ENCODE measurements at regions not wholly inside any gene's neighbourhood (a gene's known extent, or its start where the extent isn't known, plus 50 kb on each side); places are given as distances from the start of the nearest gene placed in this dataset.

GRCh38 chr10:33739031-33739430 is 404.6 kb upstream of the NRP1 start:
- DNase-seq (ENCODE audit: low spot score), result no peak

GRCh38 chr10:33735464-33735923 is 401.0 kb upstream of the NRP1 start:
- DNase-seq (ENCODE audit: low spot score), result no peak

DNA sequence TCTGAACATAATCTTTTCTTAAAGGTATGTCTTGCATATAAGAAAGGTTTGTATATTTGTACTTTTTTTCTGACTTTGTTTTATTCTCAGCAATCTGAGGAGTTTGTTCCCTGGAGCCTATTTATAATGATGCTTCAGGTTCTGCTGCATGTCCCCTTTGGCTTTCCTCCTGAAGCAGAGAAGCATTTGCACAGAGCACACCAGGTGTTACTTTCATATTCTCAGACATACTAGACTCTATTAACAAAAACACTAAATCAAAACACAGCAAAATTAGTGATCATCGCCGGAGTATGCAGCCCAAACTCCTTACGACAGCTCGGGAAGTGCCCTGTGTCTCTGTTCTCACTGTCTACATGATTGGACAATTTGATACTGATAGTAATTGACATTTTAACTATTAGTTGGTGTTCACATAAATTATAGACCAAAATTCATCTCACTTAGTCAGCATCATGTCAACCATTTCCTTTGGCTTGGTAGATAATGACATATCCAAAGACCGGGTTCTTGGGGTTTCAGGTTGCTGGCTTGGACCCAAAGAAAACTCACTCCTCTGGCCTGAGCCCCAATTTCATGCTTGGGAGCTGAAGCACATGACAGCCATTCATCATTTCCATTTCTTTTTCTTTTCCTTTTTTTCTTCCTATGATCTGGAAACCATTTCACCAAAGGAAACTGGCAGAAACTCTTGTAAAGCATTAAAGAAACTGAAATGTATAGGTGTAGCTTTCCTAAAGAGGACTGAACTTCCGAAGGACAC is 400.1 kb upstream of the NRP1 start:
- no peak for DNase-seq (ENCODE audit: low spot score)

- no peak for DNase-seq (ENCODE audit: low spot score)
These were observed 398.6 kb upstream of the NRP1 start for GRCh38 chr10:33733058-33733457.

DNA sequence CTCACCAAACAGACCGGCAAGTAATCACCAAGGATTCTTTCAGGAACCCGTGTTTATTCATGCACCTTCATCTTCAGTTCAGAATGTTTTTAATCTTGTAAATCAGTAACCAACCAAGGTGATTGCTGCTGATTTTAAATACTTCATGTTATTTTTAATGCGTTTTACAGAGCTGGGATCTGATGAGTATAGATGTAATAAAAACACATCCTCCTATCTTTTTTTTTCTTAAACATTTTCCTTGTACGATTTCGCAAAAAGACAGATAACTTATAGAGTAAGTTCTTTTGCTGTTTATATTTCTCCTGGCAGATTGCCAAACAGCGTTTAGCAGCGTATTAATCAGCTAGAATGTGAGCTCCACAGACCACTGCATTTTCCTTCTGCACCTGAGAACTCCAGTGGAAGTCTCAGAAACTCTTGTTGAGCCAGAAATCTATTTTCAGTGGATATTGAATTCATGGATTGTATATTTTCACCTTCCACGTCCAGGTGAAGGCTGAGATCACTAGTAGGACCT is 397.8 kb upstream of the NRP1 start:
- DNase-seq (ENCODE audit: low spot score), result no peak

GRCh38 chr10:33731322-33731721 is 396.9 kb upstream of the NRP1 start:
- DNase-seq (ENCODE audit: low spot score), result no peak

GRCh38 chr10:33725430-33725829 is 391.0 kb upstream of the NRP1 start:
- DNase-seq (ENCODE audit: low spot score), result no peak

GRCh38 chr10:33723181-33723580 is 388.7 kb upstream of the NRP1 start:
- DNase-seq (ENCODE audit: low spot score), result no peak

DNA sequence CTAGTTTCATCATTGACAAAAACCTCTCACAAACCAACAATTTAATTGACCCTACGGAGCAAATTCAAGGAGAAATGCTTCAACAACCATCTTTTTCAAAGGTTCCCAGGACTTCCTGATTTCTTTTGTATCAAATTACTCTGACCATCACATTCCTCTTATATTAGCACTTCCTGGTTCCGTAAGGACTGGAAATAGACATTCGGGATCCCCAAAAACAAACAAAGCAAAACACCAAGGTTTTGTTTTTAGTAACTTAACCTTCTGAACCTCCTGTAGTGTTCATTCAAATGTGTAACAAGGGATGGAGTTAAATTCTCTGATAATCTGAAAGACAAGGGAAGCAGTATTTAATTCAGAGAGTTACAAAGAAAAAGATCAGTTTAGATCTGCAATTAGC is 387.6 kb upstream of the NRP1 start:
- DNase-seq (ENCODE audit: low spot score), result no peak

DNA sequence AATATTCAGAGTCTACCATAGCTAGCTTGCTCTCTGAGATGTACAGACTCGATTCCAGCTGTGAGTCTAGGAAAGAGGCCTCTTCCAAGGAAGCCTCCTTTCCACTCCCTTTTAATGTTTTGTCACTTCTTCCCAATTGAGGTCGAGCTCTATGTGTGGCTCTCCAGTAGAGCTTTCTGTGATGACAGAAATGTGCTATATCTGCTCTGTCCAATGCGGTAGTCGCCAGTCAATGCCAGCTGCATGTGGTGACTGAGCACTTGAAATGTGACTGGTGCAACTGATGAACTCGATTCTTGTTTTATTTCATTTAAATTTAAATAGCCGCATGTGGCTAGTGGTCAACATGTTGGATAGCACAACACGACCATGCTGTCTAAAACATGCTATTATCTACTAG is 387.0 kb upstream of the NRP1 start:
- no peak for DNase-seq (ENCODE audit: low spot score)

DNA sequence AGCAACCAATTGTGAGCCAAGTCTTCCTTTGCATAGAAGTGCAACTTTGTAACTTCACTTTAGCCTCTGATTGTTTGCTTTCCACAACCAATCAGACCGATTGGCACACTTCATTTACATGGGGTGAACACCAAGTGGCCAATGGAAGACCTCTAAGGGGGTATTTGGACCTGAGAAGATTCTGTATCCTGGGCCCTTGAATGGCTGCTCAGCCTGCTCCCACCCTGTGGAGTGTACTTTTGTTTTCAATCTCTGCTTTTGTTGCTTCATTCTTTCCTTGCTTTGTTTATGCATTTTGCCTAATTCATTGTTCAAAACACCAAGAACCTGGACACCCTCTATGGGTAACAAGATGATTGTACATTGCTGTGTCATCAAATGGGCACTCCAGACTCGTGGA is 385.7 kb upstream of the NRP1 start:
- DNase-seq (ENCODE audit: low spot score), result no peak

DNA sequence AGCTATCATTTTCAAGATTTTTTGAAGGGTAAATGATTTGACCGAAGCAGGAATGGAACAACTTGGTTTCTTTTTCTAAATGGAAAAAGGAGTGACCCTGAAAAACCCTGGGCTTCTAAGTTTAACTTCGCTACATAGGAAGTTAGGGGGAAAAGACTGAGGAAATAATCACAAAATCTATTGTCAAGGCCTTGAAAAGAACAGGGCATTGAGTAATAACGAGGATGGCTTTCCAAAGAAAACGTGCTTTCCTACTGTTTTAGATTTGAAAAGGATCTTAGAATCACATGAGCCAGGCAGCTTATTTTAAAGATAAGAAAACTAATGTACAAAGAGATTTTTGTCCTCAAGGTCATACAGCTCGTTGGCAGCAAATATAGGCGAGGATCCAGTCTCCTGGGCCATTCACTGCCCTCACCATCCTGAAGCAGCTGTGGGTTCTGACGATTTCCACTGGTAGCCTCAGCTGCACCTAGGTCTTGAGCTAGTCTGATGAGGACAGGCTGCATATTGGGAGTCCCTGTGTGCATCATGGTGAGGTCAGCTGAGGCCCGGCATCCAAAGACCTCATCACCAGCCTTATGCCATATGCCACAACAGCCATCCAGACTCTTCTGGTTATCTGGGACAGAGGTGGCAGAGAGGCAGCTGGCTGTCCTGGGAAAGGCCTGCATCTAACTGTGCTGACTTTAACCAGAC is 384.7 kb upstream of the NRP1 start:
- no peak for DNase-seq (ENCODE audit: low spot score)

GRCh38 chr10:33716501-33717267 is 382.2 kb upstream of the NRP1 start:
- DNase-seq (ENCODE audit: low spot score), result no peak

- no peak for DNase-seq (ENCODE audit: low spot score)
These were observed 381.0 kb upstream of the NRP1 start for GRCh38 chr10:33715303-33715975.

- no peak for DNase-seq (ENCODE audit: low spot score)
These were observed 378.4 kb upstream of the NRP1 start for GRCh38 chr10:33712825-33713224.

- DNase-seq (ENCODE audit: low spot score), result no peak
These were observed 375.5 kb upstream of the NRP1 start for GRCh38 chr10:33710006-33710405.

- DNase-seq (ENCODE audit: low spot score), result no peak
These were observed 374.7 kb upstream of the NRP1 start for GRCh38 chr10:33709008-33709753.

- no peak for DNase-seq (ENCODE audit: low spot score)
These were observed 374.1 kb upstream of the NRP1 start for GRCh38 chr10:33708561-33708960.

DNA sequence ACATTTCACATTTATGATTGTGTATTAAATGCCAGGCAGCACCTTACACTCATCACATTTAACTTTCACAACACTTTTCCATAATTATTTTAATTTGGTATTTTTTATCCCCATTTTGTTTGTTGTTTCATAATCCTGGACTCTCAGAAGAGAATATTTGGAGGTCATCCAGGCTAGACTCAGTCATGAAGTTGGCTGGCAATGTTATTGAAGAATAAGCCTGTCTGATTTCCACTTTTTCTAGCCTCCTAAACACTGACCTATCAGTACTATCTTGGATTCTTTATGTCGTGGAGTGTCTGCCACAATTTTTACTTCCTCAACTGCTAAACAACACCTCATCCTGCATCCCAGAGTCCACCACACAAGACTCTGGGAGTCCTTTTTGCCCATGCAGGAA is 372.3 kb upstream of the NRP1 start:
- no peak for DNase-seq (ENCODE audit: low spot score)

DNA sequence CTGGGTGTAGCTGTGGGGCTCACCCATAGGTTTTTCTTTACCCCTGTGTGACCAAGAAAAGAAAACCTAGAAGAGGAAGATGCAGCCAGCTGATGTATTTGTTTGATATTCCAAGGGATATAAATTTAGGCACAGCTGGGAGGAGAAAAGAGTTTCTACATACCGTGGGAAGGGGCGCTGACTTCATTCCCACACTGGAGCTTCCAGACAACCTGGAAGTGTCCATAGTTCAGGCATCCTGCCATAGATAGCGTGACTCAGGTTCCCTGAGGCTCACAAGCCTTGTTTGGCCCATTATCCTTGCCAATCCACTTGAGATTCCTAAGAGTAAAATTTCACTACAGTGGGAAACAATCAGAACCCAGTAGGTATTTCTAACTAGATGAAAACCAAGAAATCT is 371.7 kb upstream of the NRP1 start:
- DNase-seq (ENCODE audit: low spot score), result no peak

- no peak for DNase-seq (ENCODE audit: low spot score)
These were observed 369.9 kb upstream of the NRP1 start for GRCh38 chr10:33704214-33704830.
